Panc1 (cell line): ENCODE measurements at regions not wholly inside any gene's neighbourhood (a gene's known extent, or its start where the extent isn't known, plus 50 kb on each side); places are given as distances from the start of the nearest gene placed in this dataset.

Experiments
- CTCF ChIP-seq: fragments of 450-650 bp; IDR thresholded peaks from 2 replicates; pipeline ENCODE4 v1.5.1; 2017; ENCODE audit warnings: mild to moderate bottlenecking
- REST ChIP-seq, 2 experiments: IDR thresholded peaks; 2 replicates each; pipeline ENCODE4 v1.6.1; 2011 to 2012; ENCODE audit warnings: low read depth in 2 of 2, control low read depth in 1 of 2, low read length in 1 of 2, mild to moderate bottlenecking in 1 of 2, moderate library complexity in 1 of 2; ENCODE audit not compliant: insufficient read depth in 1 of 2
- TCF7L2 ChIP-seq: IDR thresholded peaks from 2 replicates; pipeline ENCODE4 v1.6.1; 2011; ENCODE audit warnings: mild to moderate bottlenecking, low read depth, low read length, inconsistent platforms

GRCh38 chr12:126627596-126627995 is 1562.4 kb downstream of the AACS start:
- TF ChIP-seq CTCF (no peak), REST (IDR thresholded peaks at IDR 0.05; ENCODE audit: insufficient read depth in 1 of 2, low read depth in 2 of 2, low read length in 1 of 2) (no peak), TCF7L2 (no peak)
